GDM1 (cell line): ENCODE measurements at regions not wholly inside any gene's neighbourhood (a gene's known extent, or its start where the extent isn't known, plus 50 kb on each side); places are given as distances from the start of the nearest gene placed in this dataset.

ENCODE experiments used
- DNase-seq: peaks from one replicate; lab custom pipeline; 2025; lab: John Stamatoyannopoulos, UW

DNA sequence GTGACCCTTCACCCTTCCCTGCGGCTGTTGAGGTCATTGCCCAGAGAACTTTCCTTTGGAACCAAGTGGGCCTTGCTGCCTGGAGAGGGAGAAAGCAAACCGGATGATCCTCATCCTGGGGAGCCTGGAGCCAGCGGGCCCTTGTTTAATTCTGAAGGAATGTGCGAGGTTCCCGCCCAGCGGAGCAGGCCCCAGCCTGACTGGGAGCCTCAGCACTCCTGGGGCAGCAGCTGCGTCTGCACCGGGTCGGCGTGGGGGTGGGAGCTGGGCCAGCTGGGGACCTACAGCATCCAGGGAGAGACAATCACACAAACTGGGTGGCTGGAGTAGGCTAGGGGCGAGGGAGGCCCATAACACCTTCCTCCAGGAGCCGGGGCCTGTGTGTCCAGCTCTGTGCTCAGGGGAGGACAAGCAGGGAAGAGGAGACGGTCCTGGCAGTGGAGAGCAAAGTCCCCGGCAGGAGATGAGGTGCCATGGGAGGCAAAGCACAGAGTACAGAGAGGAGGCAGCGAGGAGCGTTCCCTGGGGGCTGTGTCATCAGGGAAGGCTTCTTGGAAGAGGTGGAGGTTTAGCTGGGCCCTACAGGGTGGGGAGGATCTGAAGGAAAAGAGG lies 61.9 kb upstream of the HAAO start:
- DNase-seq: no peak

DNA sequence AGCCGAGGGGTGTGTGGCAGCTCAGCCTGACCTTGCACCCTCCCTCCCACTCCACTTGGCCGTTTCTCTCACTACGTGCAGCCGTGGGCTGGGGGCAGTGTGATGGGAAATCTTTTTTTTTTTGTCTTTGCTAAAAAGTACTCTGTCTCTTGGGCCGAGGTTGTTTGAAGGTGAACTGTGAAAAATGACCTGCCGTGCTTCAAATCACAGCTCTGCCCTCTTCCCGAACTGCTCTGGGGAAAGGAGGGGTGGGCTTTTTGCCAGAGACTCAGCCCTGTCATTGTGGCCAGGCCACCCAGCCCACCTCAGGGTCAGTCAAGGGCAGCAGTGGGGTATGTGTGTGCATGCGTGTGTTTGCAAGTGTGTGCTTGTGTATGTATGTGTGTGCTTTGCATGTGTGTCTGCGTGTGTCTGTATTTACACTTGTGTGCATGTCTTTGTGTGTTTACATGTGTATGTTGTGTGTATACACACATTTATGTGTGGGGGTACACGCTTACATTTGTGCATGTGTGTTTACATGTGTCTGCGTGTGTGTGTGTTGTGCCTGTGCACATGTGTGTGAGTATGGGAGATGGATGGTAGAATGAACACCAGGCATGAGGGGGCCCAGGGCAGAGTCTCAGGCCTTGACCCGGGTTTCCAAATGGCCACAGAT lies 61.3 kb upstream of the HAAO start:
- no peak for DNase-seq

DNA sequence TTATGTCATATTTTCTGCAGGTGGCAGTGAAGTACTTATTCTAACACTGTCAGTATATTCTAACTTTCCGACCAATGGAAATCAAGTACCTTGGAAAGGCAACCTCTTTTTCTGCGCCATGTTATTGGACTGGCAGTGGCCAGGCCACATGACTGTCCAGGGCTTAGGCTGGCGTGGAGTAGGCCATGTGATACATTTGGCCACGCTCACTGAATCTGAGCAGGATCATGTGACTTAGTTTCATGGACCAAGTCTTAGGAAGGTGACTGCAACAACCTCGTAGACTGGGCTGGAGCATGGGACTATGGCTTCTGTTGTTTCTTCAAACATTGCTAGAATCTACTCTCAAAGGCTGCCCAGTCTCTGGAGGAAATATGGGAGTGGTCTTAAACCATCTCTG lies 60.4 kb upstream of the HAAO start:
- no peak for DNase-seq

- no peak for DNase-seq
These were observed 59.4 kb upstream of the HAAO start for GRCh38 chr2:42851740-42852250.

DNA sequence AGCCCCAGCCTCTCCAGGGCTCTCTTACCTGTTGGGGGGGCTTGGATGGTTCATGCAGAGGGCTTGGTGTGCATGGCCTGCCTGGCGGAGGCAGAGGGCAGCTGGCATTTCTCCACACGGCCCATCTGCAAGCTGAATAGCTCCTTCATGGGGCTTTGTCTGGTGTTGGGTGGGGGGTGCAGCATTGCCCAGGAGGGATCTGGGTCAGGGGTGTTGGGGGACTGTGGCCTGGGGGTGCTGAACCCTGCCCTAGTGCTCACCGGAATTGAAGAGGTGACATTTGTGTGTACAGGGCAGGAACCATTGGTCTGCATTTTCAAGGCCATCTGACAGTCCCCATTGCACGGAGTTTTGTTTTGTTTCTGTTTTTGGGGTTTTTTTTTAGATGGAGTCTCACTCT lies 58.8 kb upstream of the HAAO start:
- no peak for DNase-seq

GRCh38 chr2:42850016-42850805 lies 57.8 kb upstream of the HAAO start:
- DNase-seq: no peak

DNA sequence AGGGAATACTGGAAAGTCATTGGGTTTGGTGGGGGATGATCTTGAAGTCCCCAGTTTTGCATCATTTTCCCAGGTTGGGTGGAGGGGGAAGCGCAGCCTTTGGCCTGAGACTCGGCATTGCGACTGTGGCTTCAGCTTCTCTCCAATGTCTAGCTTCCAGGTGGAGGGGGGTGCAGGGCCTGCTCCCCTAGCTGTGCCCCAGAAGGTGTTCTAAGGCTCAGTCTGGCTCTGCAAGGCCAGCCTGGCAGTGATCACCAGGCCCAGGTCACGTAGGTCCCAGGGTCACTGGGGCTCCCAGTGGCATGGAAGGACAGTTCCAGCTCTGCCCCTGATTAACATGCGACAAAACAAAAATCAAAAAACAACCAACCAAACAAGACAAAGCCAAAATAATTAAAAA lies 56.9 kb upstream of the HAAO start:
- DNase-seq: no peak

DNA sequence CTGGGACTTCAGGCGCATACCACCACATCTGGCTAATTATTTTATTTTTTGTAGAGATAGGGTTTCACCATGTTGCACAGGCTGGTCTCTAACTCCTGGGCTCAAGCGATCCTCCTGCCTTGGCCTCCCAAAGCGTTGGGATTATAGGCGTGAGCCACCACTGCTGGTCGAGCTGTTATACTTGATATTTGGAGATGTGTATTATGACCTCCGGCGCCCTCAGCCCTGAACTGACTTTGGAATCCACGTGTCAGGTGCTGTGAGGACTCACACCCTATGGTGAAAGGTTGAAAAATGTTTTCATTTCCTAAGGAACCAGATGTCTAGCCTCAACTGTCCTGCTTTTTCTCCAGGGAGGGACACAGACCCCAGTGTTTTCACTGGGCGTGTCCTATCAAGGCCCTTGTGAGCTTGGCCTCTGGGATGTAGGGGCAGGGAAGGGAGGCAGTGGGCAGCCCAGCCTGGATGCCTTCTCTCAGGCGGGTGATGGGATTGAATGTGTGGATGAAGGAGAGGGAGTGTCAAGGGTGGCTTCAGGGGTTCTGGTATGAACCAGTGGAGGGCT lies 56.4 kb upstream of the HAAO start:
- DNase-seq: no peak

DNA sequence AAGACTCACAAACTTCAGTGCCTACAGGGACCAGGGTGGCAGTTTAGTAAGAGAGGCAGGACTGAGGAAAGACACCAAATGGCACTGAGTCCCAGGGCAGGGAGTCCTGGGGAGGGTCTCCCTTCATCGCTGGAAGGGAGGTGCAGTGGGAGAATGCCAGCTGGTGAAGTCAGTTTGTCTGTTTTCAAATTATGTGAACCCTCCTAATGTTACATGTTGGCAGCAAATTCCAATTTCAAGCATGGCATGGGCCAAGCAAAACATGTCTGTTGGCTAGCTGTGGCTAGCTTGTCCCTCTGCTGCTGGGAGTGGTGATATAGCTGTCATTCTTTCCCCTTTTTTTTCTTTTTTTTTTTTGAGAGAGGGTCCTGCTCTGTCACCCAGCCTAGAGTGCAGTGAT lies 55.9 kb upstream of the HAAO start:
- DNase-seq: no peak

GRCh38 chr2:42847596-42848151 lies 55.3 kb upstream of the HAAO start:
- DNase-seq: no peak

- DNase-seq: no peak
These were observed 54.7 kb upstream of the HAAO start for GRCh38 chr2:42846932-42847595.

DNA sequence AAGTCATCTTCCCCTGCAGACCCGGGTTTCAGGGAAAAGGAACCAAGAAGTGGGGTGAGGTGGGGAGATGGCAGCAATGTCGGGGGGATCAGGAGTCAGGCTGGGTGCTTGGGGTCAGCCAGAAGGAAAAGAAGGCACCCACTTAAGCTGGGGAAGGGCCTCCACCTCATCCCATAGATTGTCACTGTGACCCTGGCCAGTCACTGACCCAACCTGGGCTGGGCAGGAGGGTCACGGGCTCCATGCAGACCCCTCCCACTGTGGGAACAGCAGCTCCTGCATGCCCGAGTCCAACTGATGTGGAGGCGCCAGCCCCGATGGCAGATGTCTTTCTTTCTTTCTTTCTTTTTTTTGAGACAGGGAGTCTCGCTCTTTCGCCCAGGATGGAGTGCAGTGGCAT lies 53.6 kb upstream of the HAAO start:
- DNase-seq: no peak

- DNase-seq: no peak
These were observed 52.8 kb upstream of the HAAO start for GRCh38 chr2:42844901-42845821.

GRCh38 chr2:42844366-42844765 lies 52.0 kb upstream of the HAAO start:
- DNase-seq: no peak

- no peak for DNase-seq
These were observed 51.2 kb upstream of the HAAO start for GRCh38 chr2:42843611-42844010.

DNA sequence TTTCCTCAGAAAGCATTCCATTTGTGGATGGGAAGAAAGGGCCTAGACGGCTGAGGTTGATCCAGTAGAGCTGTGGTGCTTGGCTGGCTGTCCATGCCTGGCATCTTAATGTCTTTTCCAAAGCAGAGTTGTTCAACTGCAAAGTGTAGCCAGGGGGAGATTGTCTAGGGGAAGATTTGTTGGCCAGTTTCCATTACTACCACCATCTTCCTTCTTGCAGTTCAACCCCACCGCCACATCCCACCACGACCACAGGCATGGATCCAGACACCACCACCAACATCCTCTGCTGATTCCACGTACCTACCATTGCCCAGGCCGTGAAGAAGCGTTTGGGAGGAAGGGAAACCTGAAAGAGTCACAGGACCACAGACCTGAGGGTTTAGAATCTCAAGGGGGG lies 50.7 kb upstream of the HAAO start:
- no peak for DNase-seq

DNA sequence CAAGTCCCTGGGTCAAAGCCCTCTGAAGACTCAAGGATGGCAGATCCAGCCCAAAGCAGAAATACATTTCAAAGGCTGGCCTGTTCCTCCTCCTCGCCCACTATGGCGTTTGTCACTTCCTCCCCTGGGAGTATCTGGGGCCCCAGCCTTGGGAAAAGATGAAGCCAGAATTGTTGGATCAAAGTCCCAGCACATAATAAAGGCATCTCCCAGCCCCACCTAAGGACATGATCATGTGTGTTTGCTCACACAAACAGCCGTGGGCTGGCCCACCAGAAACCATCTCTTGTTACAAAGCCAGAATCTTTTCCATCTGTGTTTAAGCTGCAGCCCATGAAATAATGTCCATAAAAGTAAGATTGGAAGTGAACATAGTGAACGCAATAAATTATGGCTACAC lies 50.1 kb upstream of the HAAO start:
- no peak for DNase-seq
